Mesendoderm (in vitro differentiated cells): ENCODE measurements at regions not wholly inside any gene's neighbourhood (a gene's known extent, or its start where the extent isn't known, plus 50 kb on each side); places are given as distances from the start of the nearest gene placed in this dataset.

Experiments used
- DNase-seq: peaks from one replicate; pipeline ENCODE4 v3.0.0; 2013
- H2AK5ac ChIP-seq: 2 replicates; pipeline ENCODE4 v1.6.1; 2013; ENCODE audit warnings: low read length, inconsistent platforms
- H2BK120ac ChIP-seq: 2 replicates; pipeline ENCODE4 v1.6.1; 2013; ENCODE audit warnings: low read depth, mild to moderate bottlenecking, low read length, moderate library complexity, mixed read lengths
- H2BK15ac ChIP-seq: replicated peaks from 2 replicates; pipeline ENCODE4 v1.6.1; 2013; ENCODE audit warnings: low read depth, mild to moderate bottlenecking, moderate library complexity
- H2BK5ac ChIP-seq: 2 replicates; pipeline ENCODE4 v1.6.1; 2013; ENCODE audit warnings: low read length, inconsistent platforms
- H3K18ac ChIP-seq: 2 replicates; pipeline ENCODE4 v1.6.1; 2013; ENCODE audit warnings: mild to moderate bottlenecking, low read length, mixed read lengths
- H3K23ac ChIP-seq: one replicate; pipeline ENCODE4 v1.6.1; 2013; ENCODE audit warnings: low read length
- H3K27ac ChIP-seq: 2 replicates; pipeline ENCODE4 v1.5.1; 2013; ENCODE audit warnings: low read depth, mild to moderate bottlenecking, inconsistent platforms, low read length, moderate library complexity
- H3K27me3 ChIP-seq: 2 replicates; pipeline ENCODE4 v1.6.1; 2013; ENCODE audit warnings: low read length, control low read depth, mild to moderate bottlenecking, inconsistent platforms; ENCODE audit not compliant: insufficient read depth, poor library complexity
- H3K36me3 ChIP-seq: 2 replicates; pipeline ENCODE4 v1.6.1; 2013; ENCODE audit warnings: low read length, inconsistent platforms; ENCODE audit not compliant: control insufficient read depth, insufficient read depth
- H3K4ac ChIP-seq: one replicate; pipeline ENCODE4 v1.6.1; 2013; ENCODE audit warnings: low read depth, mild to moderate bottlenecking, low read length, moderate library complexity
- H3K4me1 ChIP-seq: 2 replicates; pipeline ENCODE4 v1.6.1; 2013; ENCODE audit warnings: low read depth, low read length, inconsistent platforms; ENCODE audit not compliant: control insufficient read depth
- H3K4me2 ChIP-seq: 2 replicates; pipeline ENCODE4 v1.6.1; 2013; ENCODE audit warnings: low read length
- H3K4me3 ChIP-seq: 2 replicates; pipeline ENCODE4 v1.5.1; 2013; ENCODE audit warnings: mild to moderate bottlenecking, low read length
- H3K56ac ChIP-seq: one replicate; pipeline ENCODE4 v1.6.1; 2013; ENCODE audit warnings: low read length
- H3K79me1 ChIP-seq: 2 replicates; pipeline ENCODE4 v1.6.1; 2013; ENCODE audit warnings: low read length, inconsistent platforms
- H3K79me2 ChIP-seq: 2 replicates; pipeline ENCODE4 v1.6.1; 2013; ENCODE audit warnings: mild to moderate bottlenecking, low read length; ENCODE audit not compliant: control insufficient read depth, insufficient read depth
- H3K9ac ChIP-seq: 2 replicates; pipeline ENCODE4 v1.6.1; 2013; ENCODE audit warnings: low read length, inconsistent platforms
- H4K5ac ChIP-seq: one replicate; pipeline ENCODE4 v1.6.1; 2013; ENCODE audit warnings: low read length
- H4K8ac ChIP-seq: one replicate; pipeline ENCODE4 v1.6.1; 2013; ENCODE audit warnings: low read depth, mild to moderate bottlenecking, control low read depth, low read length, moderate library complexity
- WGBS: extraction: QIAGEN DNeasy Blood & Tissue Kit; methylation state at CpG from one replicate; pipeline ENCODE4 v1.1.7; 2013; ENCODE audit warnings: low lambda C conversion rate, missing lambda C conversion rate; ENCODE audit not compliant: insufficient coverage; ENCODE audit errors: extremely low coverage; 5-methylcytosine and 5-hydroxymethylcytosine counted together

- H3K4me3 ChIP-seq = no peak overlapping the region
- no peak overlapping the region for H3K27ac ChIP-seq
- WGBS = no CpG with 5 or more reads among the region's 2 CpGs
- H3K79me2 ChIP-seq = no peaks in the 10 kb centered on the region
- H2BK5ac ChIP-seq = no peak overlapping the region
- H3K9ac ChIP-seq = no peak overlapping the region
- no peak for DNase-seq
- no peak overlapping the region for H2BK120ac ChIP-seq
- H4K8ac ChIP-seq = no peak overlapping the region
- no peak overlapping the region for H3K56ac ChIP-seq
- H3K36me3 ChIP-seq = no peaks in the 10 kb centered on the region
- H3K4me2 ChIP-seq = no peak overlapping the region
- H3K18ac ChIP-seq = no peak overlapping the region
- H4K5ac ChIP-seq = no peak overlapping the region
- no peak overlapping the region for H3K4ac ChIP-seq
- no peak overlapping the region for H2BK15ac ChIP-seq
- no peaks in the 10 kb centered on the region for H3K27me3 ChIP-seq
- no peaks in the 10 kb centered on the region for H3K79me1 ChIP-seq
- H3K4me1 ChIP-seq = no peaks in the 10 kb centered on the region
- no peak overlapping the region for H3K23ac ChIP-seq
- H2AK5ac ChIP-seq = no peak overlapping the region
These were observed 154.1 kb upstream of the POU2AF2 start for GRCh38 chr11:111091321-111091938.

DNA sequence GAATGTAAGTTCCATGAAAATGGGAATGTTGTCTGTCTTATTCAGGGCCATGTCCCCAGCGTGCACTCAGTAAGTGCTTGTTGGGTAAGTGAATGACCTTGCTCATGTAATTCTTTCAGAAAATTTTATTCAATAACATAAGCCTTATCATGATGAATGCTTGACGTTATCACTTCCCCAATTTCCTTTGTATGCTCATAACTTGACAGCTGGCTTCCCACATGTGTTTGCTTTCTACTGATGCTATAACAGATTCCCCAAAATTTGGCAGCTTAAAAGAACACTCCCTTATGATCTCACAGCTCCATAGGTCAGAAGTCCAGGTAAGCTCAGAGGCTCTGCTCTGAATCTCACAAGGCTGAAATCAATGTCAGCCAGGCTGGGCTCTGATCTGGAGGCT is 155.8 kb upstream of the POU2AF2 start:
- H3K27ac ChIP-seq = no peak overlapping the region
- no peak overlapping the region for H2BK5ac ChIP-seq
- H3K4ac ChIP-seq = no peak overlapping the region
- no peak overlapping the region for H2BK15ac ChIP-seq
- no peaks in the 10 kb centered on the region for H3K27me3 ChIP-seq
- H3K79me2 ChIP-seq = no peaks in the 10 kb centered on the region
- H3K18ac ChIP-seq = no peak overlapping the region
- no CpG with 5 or more reads among the region's 2 CpGs for WGBS
- DNase-seq = no peak
- no peak overlapping the region for H4K5ac ChIP-seq
- no peak overlapping the region for H3K23ac ChIP-seq
- no peaks in the 10 kb centered on the region for H3K4me1 ChIP-seq
- no peaks in the 10 kb centered on the region for H3K36me3 ChIP-seq
- no peak overlapping the region for H3K4me2 ChIP-seq
- H3K56ac ChIP-seq = no peak overlapping the region
- H2AK5ac ChIP-seq = no peak overlapping the region
- H3K4me3 ChIP-seq = no peak overlapping the region
- H4K8ac ChIP-seq = no peak overlapping the region
- H3K79me1 ChIP-seq = no peaks in the 10 kb centered on the region
- H2BK120ac ChIP-seq = no peak overlapping the region
- H3K9ac ChIP-seq = no peak overlapping the region

GRCh38 chr11:111088847-111089355 is 156.6 kb upstream of the POU2AF2 start:
- H3K23ac ChIP-seq = no peak overlapping the region
- no peak overlapping the region for H3K27ac ChIP-seq
- H2AK5ac ChIP-seq = no peak overlapping the region
- H3K4me3 ChIP-seq = no peak overlapping the region
- H2BK120ac ChIP-seq = no peak overlapping the region
- DNase-seq = no peak
- no peak overlapping the region for H2BK5ac ChIP-seq
- no peak overlapping the region for H3K18ac ChIP-seq
- no CpG with 5 or more reads among the region's 2 CpGs for WGBS
- no peak overlapping the region for H3K4me2 ChIP-seq
- no peak overlapping the region for H3K4ac ChIP-seq
- H3K4me1 ChIP-seq = no peaks in the 10 kb centered on the region
- H2BK15ac ChIP-seq = no peak overlapping the region
- H3K79me2 ChIP-seq = no peaks in the 10 kb centered on the region
- no peaks in the 10 kb centered on the region for H3K79me1 ChIP-seq
- H3K27me3 ChIP-seq = no peaks in the 10 kb centered on the region
- no peaks in the 10 kb centered on the region for H3K36me3 ChIP-seq
- no peak overlapping the region for H4K8ac ChIP-seq
- no peak overlapping the region for H3K56ac ChIP-seq
- no peak overlapping the region for H4K5ac ChIP-seq
- no peak overlapping the region for H3K9ac ChIP-seq

DNA sequence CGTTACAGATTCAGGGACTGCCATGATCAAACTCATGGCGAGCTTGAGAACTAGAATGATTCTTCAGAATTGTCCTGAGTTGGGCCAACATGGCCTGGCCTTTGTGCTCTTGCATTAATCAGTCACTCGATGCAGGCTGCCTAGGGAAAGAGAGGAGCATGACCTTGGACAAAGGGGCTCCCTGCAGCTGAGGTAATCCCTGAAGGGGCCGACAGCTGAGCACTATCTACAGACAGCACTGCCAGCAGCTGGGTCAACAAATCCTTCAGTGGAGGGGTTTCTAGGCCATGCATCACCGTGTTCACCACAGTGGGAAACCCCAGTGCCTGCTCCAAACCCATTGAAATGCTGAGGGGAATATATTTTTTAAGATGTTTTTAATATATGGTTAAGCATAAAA is 159.5 kb upstream of the POU2AF2 start:
- Histone ChIP-seq H2BK5ac (no peak overlapping the region), H3K79me1 (no peaks in the 10 kb centered on the region), H3K4me1 (no peaks in the 10 kb centered on the region), H2BK15ac (no peak overlapping the region), H2AK5ac (no peak overlapping the region), H2BK120ac (no peak overlapping the region), H4K5ac (no peak overlapping the region), H3K9ac (no peak overlapping the region), H3K79me2 (no peaks in the 10 kb centered on the region), H3K4me2 (no peak overlapping the region), H3K18ac (no peak overlapping the region), H4K8ac (no peak overlapping the region), H3K36me3 (no peaks in the 10 kb centered on the region), H3K23ac (no peak overlapping the region), H3K27ac (no peak overlapping the region), H3K4me3 (no peak overlapping the region), H3K4ac (no peak overlapping the region), H3K27me3 (no peaks in the 10 kb centered on the region), H3K56ac (no peak overlapping the region)
- no CpG with 5 or more reads among the region's 5 CpGs for WGBS
- DNase-seq = peak; percentile 57

- Histone ChIP-seq H4K8ac (no peak overlapping the region), H3K27ac (no peak overlapping the region), H2BK120ac (no peak overlapping the region), H3K56ac (no peak overlapping the region), H3K79me1 (no peaks in the 10 kb centered on the region), H3K4me2 (no peak overlapping the region), H3K4me3 (no peak overlapping the region), H3K4ac (no peak overlapping the region), H3K23ac (no peak overlapping the region), H3K79me2 (no peaks in the 10 kb centered on the region), H3K27me3 (no peaks in the 10 kb centered on the region), H3K36me3 (no peaks in the 10 kb centered on the region), H4K5ac (no peak overlapping the region), H3K4me1 (no peaks in the 10 kb centered on the region), H2BK15ac (no peak overlapping the region), H3K18ac (no peak overlapping the region), H3K9ac (no peak overlapping the region), H2AK5ac (no peak overlapping the region), H2BK5ac (no peak overlapping the region)
- WGBS = no CpG with 5 or more reads among the region's 5 CpGs
- DNase-seq = no peak
These were observed 162.9 kb upstream of the POU2AF2 start for GRCh38 chr11:111082664-111083063.

GRCh38 chr11:111081021-111081511 is 164.5 kb upstream of the POU2AF2 start:
- WGBS = no CpG with 5 or more reads among the region's 3 CpGs
- Histone ChIP-seq H3K18ac (no peak overlapping the region), H3K4me3 (no peak overlapping the region), H3K27ac (no peak overlapping the region), H3K79me2 (no peaks in the 10 kb centered on the region), H3K36me3 (no peaks in the 10 kb centered on the region), H2BK5ac (no peak overlapping the region), H4K8ac (no peak overlapping the region), H2BK15ac (no peak overlapping the region), H2BK120ac (no peak overlapping the region), H3K79me1 (no peaks in the 10 kb centered on the region), H3K27me3 (no peaks in the 10 kb centered on the region), H3K23ac (no peak overlapping the region), H4K5ac (no peak overlapping the region), H3K4me2 (no peak overlapping the region), H3K9ac (no peak overlapping the region), H2AK5ac (no peak overlapping the region), H3K56ac (no peak overlapping the region), H3K4ac (no peak overlapping the region), H3K4me1 (no peaks in the 10 kb centered on the region)
- DNase-seq = no peak
